Activated CD4-positive, alpha-beta memory T cell treated with anti-CD3 and anti-CD28 coated beads, Interleukin-2, amount 10 ng/mL, durations not matched to agents 7 days and 5 days (primary cell): ENCODE measurements at regions not wholly inside any gene's neighbourhood (a gene's known extent, or its start where the extent isn't known, plus 50 kb on each side); places are given as distances from the start of the nearest gene placed in this dataset.

ENCODE experiments used
- CTCF ChIA-PET: fragments of 350-600 bp; sonication (Branson Sonifier 250); formaldehyde crosslinking; loops from one replicate; lab custom pipeline; 2021; ENCODE audit warnings: antibody characterized with exemption, inconsistent platforms; lab: Charles Lee
- POLR2A ChIA-PET: fragments of 350-600 bp; sonication (Branson Sonifier 250); formaldehyde crosslinking; loops from one replicate; lab custom pipeline; 2021; ENCODE audit warnings: antibody characterized with exemption; lab: Charles Lee
- DNase-seq: peaks from one replicate; pipeline ENCODE4 v3.0.0-alpha.2; 2020
- H3K27ac Mint-ChIP-seq: one replicate; pipeline ENCODE4 v1.8.0; 2021; ENCODE audit warnings: mild to moderate bottlenecking, mixed read lengths
- H3K27me3 Mint-ChIP-seq: one replicate; pipeline ENCODE4 v1.8.0; 2021; ENCODE audit warnings: mixed read lengths
- H3K36me3 Mint-ChIP-seq: one replicate; pipeline ENCODE4 v1.8.0; 2021; ENCODE audit warnings: low read depth, mixed read lengths
- H3K4me1 Mint-ChIP-seq: one replicate; pipeline ENCODE4 v1.8.0; 2021; ENCODE audit warnings: mixed read lengths
- H3K4me3 Mint-ChIP-seq: one replicate; pipeline ENCODE4 v1.8.0; 2021; ENCODE audit warnings: mild to moderate bottlenecking, mixed read lengths
- H3K9me3 Mint-ChIP-seq: one replicate; pipeline ENCODE4 v1.8.0; 2021; ENCODE audit warnings: mixed read lengths

- no peaks in the 10 kb centered on the region for H3K36me3 Mint-ChIP-seq
- ChIA-PET CTCF (no interaction called here), POLR2A (no interaction called here)
- no peaks in the 10 kb centered on the region for H3K4me1 Mint-ChIP-seq
- peaks cover 21% of the 10 kb centered on the region for H3K9me3 Mint-ChIP-seq
- no peak overlapping the region for H3K27ac Mint-ChIP-seq
- H3K27me3 Mint-ChIP-seq, result no peaks in the 10 kb centered on the region
- H3K4me3 Mint-ChIP-seq, result no peak overlapping the region
- no peak for DNase-seq
Observed at GRCh38 chr12:115222220-115222619, 538.2 kb upstream of the TBX3 start.

GRCh38 chr12:115216301-115216700 is 532.3 kb upstream of the TBX3 start:
- H3K27me3 Mint-ChIP-seq, result no peaks in the 10 kb centered on the region
- H3K27ac Mint-ChIP-seq, result no peak overlapping the region
- no peaks in the 10 kb centered on the region for H3K36me3 Mint-ChIP-seq
- H3K4me3 Mint-ChIP-seq, result no peak overlapping the region
- H3K9me3 Mint-ChIP-seq, result peaks cover 11% of the 10 kb centered on the region
- H3K4me1 Mint-ChIP-seq, result no peaks in the 10 kb centered on the region
- ChIA-PET CTCF (no interaction called here), POLR2A (no interaction called here)
- no peak for DNase-seq

GRCh38 chr12:115215544-115215943 is 531.6 kb upstream of the TBX3 start:
- Mint-ChIP-seq H3K4me3 (no peak overlapping the region), H3K27ac (no peak overlapping the region), H3K4me1 (no peaks in the 10 kb centered on the region), H3K27me3 (no peaks in the 10 kb centered on the region), H3K36me3 (no peaks in the 10 kb centered on the region), H3K9me3 (peaks cover 10% of the 10 kb centered on the region)
- ChIA-PET CTCF (no interaction called here), POLR2A (no interaction called here)
- no peak for DNase-seq

- H3K9me3 Mint-ChIP-seq, result peaks cover 11% of the 10 kb centered on the region
- no peak overlapping the region for H3K27ac Mint-ChIP-seq
- H3K4me1 Mint-ChIP-seq, result no peaks in the 10 kb centered on the region
- ChIA-PET CTCF (no interaction called here), POLR2A (no interaction called here)
- no peak overlapping the region for H3K4me3 Mint-ChIP-seq
- no peaks in the 10 kb centered on the region for H3K27me3 Mint-ChIP-seq
- no peaks in the 10 kb centered on the region for H3K36me3 Mint-ChIP-seq
- no peak for DNase-seq
Observed at GRCh38 chr12:115213538-115214016, 529.6 kb upstream of the TBX3 start.

GRCh38 chr12:115213118-115213517 is 529.1 kb upstream of the TBX3 start:
- Mint-ChIP-seq H3K4me3 (no peak overlapping the region), H3K27ac (no peak overlapping the region), H3K4me1 (no peaks in the 10 kb centered on the region), H3K9me3 (peaks cover 9% of the 10 kb centered on the region), H3K27me3 (no peaks in the 10 kb centered on the region), H3K36me3 (no peaks in the 10 kb centered on the region)
- DNase-seq, result no peak
- CTCF ChIA-PET, result interaction anchor here (0.9 kb wide), 1 partner anchor 22 kb away, joined by 3 read pairs; no protein-coding TSS in a partner anchor
- POLR2A ChIA-PET, result no interaction called here

- Mint-ChIP-seq H3K27ac (no peak overlapping the region), H3K4me1 (no peaks in the 10 kb centered on the region), H3K4me3 (no peak overlapping the region), H3K27me3 (no peaks in the 10 kb centered on the region), H3K9me3 (peaks cover 8% of the 10 kb centered on the region), H3K36me3 (no peaks in the 10 kb centered on the region)
- CTCF ChIA-PET, result interaction anchor here (0.9 kb wide), 1 partner anchor 21 kb away, joined by 3 read pairs; no protein-coding TSS in a partner anchor
- POLR2A ChIA-PET, result no interaction called here
- DNase-seq, result no peak
Observed at GRCh38 chr12:115212356-115212755, 528.4 kb upstream of the TBX3 start.

GRCh38 chr12:115210533-115211252 is 526.7 kb upstream of the TBX3 start:
- Mint-ChIP-seq H3K27ac (no peak overlapping the region), H3K9me3 (peaks cover 12% of the 10 kb centered on the region)
- CTCF ChIA-PET, result no interaction called here

GRCh38 chr12:115209230-115209629 is 525.3 kb upstream of the TBX3 start:
- POLR2A ChIA-PET, result no interaction called here
- peaks cover 16% of the 10 kb centered on the region for H3K9me3 Mint-ChIP-seq
- H3K4me1 Mint-ChIP-seq, result no peaks in the 10 kb centered on the region
- no peak overlapping the region for H3K4me3 Mint-ChIP-seq
- DNase-seq, result no peak
- CTCF ChIA-PET, result no interaction called here
- H3K36me3 Mint-ChIP-seq, result no peaks in the 10 kb centered on the region
- H3K27ac Mint-ChIP-seq, result no peak overlapping the region
- no peaks in the 10 kb centered on the region for H3K27me3 Mint-ChIP-seq

More at GRCh38 chr12:115210533-115211252, 526.7 kb upstream of the TBX3 start:
- no peaks in the 10 kb centered on the region for H3K4me1 Mint-ChIP-seq
- no peaks in the 10 kb centered on the region for H3K27me3 Mint-ChIP-seq
- H3K36me3 Mint-ChIP-seq, result no peaks in the 10 kb centered on the region
- POLR2A ChIA-PET, result no interaction called here
- DNase-seq, result no peak
- no peak overlapping the region for H3K4me3 Mint-ChIP-seq

GRCh38 chr12:115208098-115208497 is 524.1 kb upstream of the TBX3 start:
- no peaks in the 10 kb centered on the region for H3K36me3 Mint-ChIP-seq
- no peak for DNase-seq

GRCh38 chr12:115207216-115207915 is 523.4 kb upstream of the TBX3 start:
- POLR2A ChIA-PET, result no interaction called here
- no peak for DNase-seq

More at GRCh38 chr12:115208098-115208497, 524.1 kb upstream of the TBX3 start:
- no peak overlapping the region for H3K27ac Mint-ChIP-seq
- H3K9me3 Mint-ChIP-seq, result peaks cover 17% of the 10 kb centered on the region
- H3K4me1 Mint-ChIP-seq, result no peaks in the 10 kb centered on the region
- ChIA-PET CTCF (no interaction called here), POLR2A (no interaction called here)
- H3K4me3 Mint-ChIP-seq, result no peak overlapping the region
- no peaks in the 10 kb centered on the region for H3K27me3 Mint-ChIP-seq

GRCh38 chr12:115206801-115207200 is 522.8 kb upstream of the TBX3 start:
- peaks cover 14% of the 10 kb centered on the region for H3K9me3 Mint-ChIP-seq
- ChIA-PET POLR2A (no interaction called here), CTCF (no interaction called here)
- no peaks in the 10 kb centered on the region for H3K27me3 Mint-ChIP-seq
- no peaks in the 10 kb centered on the region for H3K36me3 Mint-ChIP-seq
- DNase-seq, result no peak
- H3K27ac Mint-ChIP-seq, result no peak overlapping the region
- H3K4me1 Mint-ChIP-seq, result no peaks in the 10 kb centered on the region
- no peak overlapping the region for H3K4me3 Mint-ChIP-seq

More at GRCh38 chr12:115207216-115207915, 523.4 kb upstream of the TBX3 start:
- CTCF ChIA-PET, result no interaction called here
- H3K27ac Mint-ChIP-seq, result no peak overlapping the region
- no peak overlapping the region for H3K4me3 Mint-ChIP-seq
- H3K9me3 Mint-ChIP-seq, result peaks cover 14% of the 10 kb centered on the region
- H3K27me3 Mint-ChIP-seq, result no peaks in the 10 kb centered on the region
- no peaks in the 10 kb centered on the region for H3K36me3 Mint-ChIP-seq
- H3K4me1 Mint-ChIP-seq, result no peaks in the 10 kb centered on the region

GRCh38 chr12:115205755-115206308 is 521.9 kb upstream of the TBX3 start:
- ChIA-PET CTCF (no interaction called here), POLR2A (no interaction called here)
- Mint-ChIP-seq H3K36me3 (no peaks in the 10 kb centered on the region), H3K27me3 (no peaks in the 10 kb centered on the region), H3K4me3 (no peak overlapping the region), H3K27ac (no peak overlapping the region), H3K9me3 (peaks cover 14% of the 10 kb centered on the region), H3K4me1 (no peaks in the 10 kb centered on the region)
- no peak for DNase-seq

- POLR2A ChIA-PET, result no interaction called here
- no peaks in the 10 kb centered on the region for H3K27me3 Mint-ChIP-seq
- H3K9me3 Mint-ChIP-seq, result peaks cover 12% of the 10 kb centered on the region
Observed at GRCh38 chr12:115204957-115205754, 521.2 kb upstream of the TBX3 start.

More at GRCh38 chr12:115204957-115205754, 521.2 kb upstream of the TBX3 start:
- DNase-seq, result no peak
- no peak overlapping the region for H3K4me3 Mint-ChIP-seq
- no peaks in the 10 kb centered on the region for H3K36me3 Mint-ChIP-seq
- CTCF ChIA-PET, result no interaction called here
- no peaks in the 10 kb centered on the region for H3K4me1 Mint-ChIP-seq
- H3K27ac Mint-ChIP-seq, result no peak overlapping the region
